ENCODE measurements at regions not wholly inside any gene's neighbourhood (a gene's known extent, or its start where the extent isn't known, plus 50 kb on each side); places are given as distances from the start of the nearest gene placed in this dataset.

GRCh38 chr17:69655902-69656301 lies 241.4 kb downstream of the MAP2K6 start:
- TF ChIP-seq CTCF (IDR thresholded peaks at IDR 0.05) (no peak), POLR2A (IDR thresholded peaks at IDR 0.05) (no peak)

All from esophagus squamous epithelium (tissue), 4 donors.